Endodermal cell (in vitro differentiated cells): ENCODE measurements at regions not wholly inside any gene's neighbourhood (a gene's known extent, or its start where the extent isn't known, plus 50 kb on each side); places are given as distances from the start of the nearest gene placed in this dataset.

Source experiments
- DNase-seq: peaks from one replicate; pipeline ENCODE4 v3.0.0-alpha.2; 2017
- H3K27ac ChIP-seq: 2 replicates; pipeline ENCODE4 v1.5.1; 2013; ENCODE audit warnings: mild to moderate bottlenecking, low read depth, low read length, moderate library complexity
- H3K27me3 ChIP-seq: 2 replicates; pipeline ENCODE4 v1.6.1; 2013; ENCODE audit warnings: mild to moderate bottlenecking, low read length, moderate library complexity; ENCODE audit not compliant: insufficient read depth, control insufficient read depth, poor library complexity, severe bottlenecking
- H3K36me3 ChIP-seq: 2 replicates; pipeline ENCODE4 v1.7.0; 2013; ENCODE audit warnings: mild to moderate bottlenecking, low read length, moderate library complexity; ENCODE audit not compliant: control insufficient read depth, insufficient read depth
- H3K4me1 ChIP-seq: one replicate; pipeline ENCODE4 v1.7.0; 2013; ENCODE audit warnings: low read length; ENCODE audit not compliant: control insufficient read depth, insufficient read depth
- H3K4me3 ChIP-seq: 2 replicates; pipeline ENCODE4 v1.5.1; 2013; ENCODE audit warnings: mild to moderate bottlenecking, low read length, moderate library complexity
- H3K9ac ChIP-seq: 2 replicates; pipeline ENCODE4 v1.6.1; 2013; ENCODE audit warnings: mild to moderate bottlenecking, low read length, moderate library complexity; ENCODE audit not compliant: poor library complexity, severe bottlenecking; ENCODE audit errors: extremely low read depth
- H3K9me3 ChIP-seq: 2 replicates; pipeline ENCODE4 v1.6.1; 2013; ENCODE audit warnings: mild to moderate bottlenecking, low read length, moderate library complexity; ENCODE audit not compliant: control insufficient read depth
- H3K27ac Mint-ChIP-seq: 2 replicates; pipeline ENCODE4 v1.8.0; 2020; ENCODE audit warnings: mixed read lengths
- H3K27me3 Mint-ChIP-seq: 2 replicates; pipeline ENCODE4 v1.8.0; 2021; ENCODE audit warnings: mild to moderate bottlenecking, mixed read lengths; ENCODE audit not compliant: insufficient read depth
- H3K36me3 Mint-ChIP-seq: 2 replicates; pipeline ENCODE4 v1.8.0; 2020; ENCODE audit warnings: low read depth, mixed read lengths
- H3K4me1 Mint-ChIP-seq: 2 replicates; pipeline ENCODE4 v1.8.0; 2020; ENCODE audit warnings: mixed read lengths
- H3K4me3 Mint-ChIP-seq: 2 replicates; pipeline ENCODE4 v1.8.0; 2020; ENCODE audit warnings: mild to moderate bottlenecking, moderate library complexity, mixed read lengths
- H3K9me3 Mint-ChIP-seq: 2 replicates; pipeline ENCODE4 v1.8.0; 2020; ENCODE audit warnings: mild to moderate bottlenecking, mixed read lengths
- WGBS, 2 experiments: methylation state at CpG; one replicate each; pipeline versions ENCODE4 v1.1.5 to v1.1.7; 2013; ENCODE audit warnings: missing lambda C conversion rate in 2 of 2, mixed read lengths in 1 of 2; ENCODE audit not compliant: insufficient coverage in 1 of 2, insufficient read length in 1 of 2; 5-methylcytosine and 5-hydroxymethylcytosine counted together
- TF ChIP-seq, protein P1 (sequence below): fragments of 200-600 bp; sonication (generic); conservative IDR thresholded peaks from 2 replicates; pipeline ENCODE4 v1.5.0; 2021; ENCODE audit warnings: antibody characterized with exemption, mild to moderate bottlenecking

DNA sequence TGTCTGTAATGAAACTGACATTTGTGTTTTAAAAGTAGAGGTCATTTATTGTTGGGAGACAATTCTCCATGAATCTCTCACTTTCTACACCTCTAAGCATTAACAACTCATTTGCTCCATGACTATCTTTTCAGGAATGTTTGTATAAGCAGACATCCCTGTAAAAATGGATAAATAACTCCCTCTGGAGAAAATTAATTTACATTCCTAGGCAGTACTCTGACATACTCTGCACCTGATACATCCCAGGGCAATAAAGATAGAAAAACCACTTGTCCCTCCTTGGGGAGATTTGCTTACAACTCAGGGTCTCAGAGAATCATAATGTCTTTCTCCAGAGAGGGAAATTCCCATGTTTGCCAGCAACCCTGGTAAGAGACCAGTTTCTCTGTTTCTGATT is 1037.7 kb upstream of the SLC39A10 start:
- Histone ChIP-seq H3K27ac (no peak overlapping the region), H3K27me3 (no peaks in the 10 kb centered on the region), H3K4me1 (no peaks in the 10 kb centered on the region), H3K36me3 (no peaks in the 10 kb centered on the region), H3K9ac (no peak overlapping the region), H3K4me3 (no peak overlapping the region), H3K9me3 (no peaks in the 10 kb centered on the region)
- H3K27me3 Mint-ChIP-seq: no peaks in the 10 kb centered on the region
- no peaks in the 10 kb centered on the region for H3K36me3 Mint-ChIP-seq
- no peaks in the 10 kb centered on the region for H3K9me3 Mint-ChIP-seq
- H3K4me1 Mint-ChIP-seq: no peaks in the 10 kb centered on the region
- TF ChIP-seq, protein P1, sequence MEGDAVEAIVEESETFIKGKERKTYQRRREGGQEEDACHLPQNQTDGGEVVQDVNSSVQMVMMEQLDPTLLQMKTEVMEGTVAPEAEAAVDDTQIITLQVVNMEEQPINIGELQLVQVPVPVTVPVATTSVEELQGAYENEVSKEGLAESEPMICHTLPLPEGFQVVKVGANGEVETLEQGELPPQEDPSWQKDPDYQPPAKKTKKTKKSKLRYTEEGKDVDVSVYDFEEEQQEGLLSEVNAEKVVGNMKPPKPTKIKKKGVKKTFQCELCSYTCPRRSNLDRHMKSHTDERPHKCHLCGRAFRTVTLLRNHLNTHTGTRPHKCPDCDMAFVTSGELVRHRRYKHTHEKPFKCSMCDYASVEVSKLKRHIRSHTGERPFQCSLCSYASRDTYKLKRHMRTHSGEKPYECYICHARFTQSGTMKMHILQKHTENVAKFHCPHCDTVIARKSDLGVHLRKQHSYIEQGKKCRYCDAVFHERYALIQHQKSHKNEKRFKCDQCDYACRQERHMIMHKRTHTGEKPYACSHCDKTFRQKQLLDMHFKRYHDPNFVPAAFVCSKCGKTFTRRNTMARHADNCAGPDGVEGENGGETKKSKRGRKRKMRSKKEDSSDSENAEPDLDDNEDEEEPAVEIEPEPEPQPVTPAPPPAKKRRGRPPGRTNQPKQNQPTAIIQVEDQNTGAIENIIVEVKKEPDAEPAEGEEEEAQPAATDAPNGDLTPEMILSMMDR: no peak
- no peak for DNase-seq
- no peak overlapping the region for H3K4me3 Mint-ChIP-seq
- no peak overlapping the region for H3K27ac Mint-ChIP-seq

DNA sequence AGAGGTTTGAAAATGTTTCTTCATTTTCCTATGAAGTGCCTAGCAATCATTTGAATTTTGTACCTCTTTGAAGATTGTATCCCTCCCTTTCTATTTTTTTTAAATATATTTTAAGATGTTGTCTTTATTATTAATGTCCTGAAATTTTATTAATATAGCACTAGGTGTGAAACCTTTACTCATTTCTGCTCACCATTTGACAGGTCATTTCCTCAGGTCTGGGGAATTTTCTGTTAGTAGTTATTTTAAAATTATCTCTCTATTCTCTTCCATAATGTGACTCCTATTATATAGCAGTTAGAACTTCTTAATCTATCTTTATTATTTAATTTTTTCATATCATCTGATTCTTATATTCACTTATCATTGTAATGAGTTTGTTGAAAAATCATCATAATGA is 1038.6 kb upstream of the SLC39A10 start:
- Histone ChIP-seq H3K27me3 (no peaks in the 10 kb centered on the region), H3K27ac (no peak overlapping the region), H3K9me3 (no peaks in the 10 kb centered on the region), H3K4me3 (no peak overlapping the region), H3K36me3 (no peaks in the 10 kb centered on the region), H3K9ac (no peak overlapping the region), H3K4me1 (no peaks in the 10 kb centered on the region)
- Mint-ChIP-seq H3K4me3 (no peak overlapping the region), H3K36me3 (peaks cover 1% of the 10 kb centered on the region), H3K4me1 (no peaks in the 10 kb centered on the region), H3K27ac (no peak overlapping the region), H3K27me3 (no peaks in the 10 kb centered on the region), H3K9me3 (peaks cover 5% of the 10 kb centered on the region)
- no peak for DNase-seq
- TF ChIP-seq, protein P1: no peak

DNA sequence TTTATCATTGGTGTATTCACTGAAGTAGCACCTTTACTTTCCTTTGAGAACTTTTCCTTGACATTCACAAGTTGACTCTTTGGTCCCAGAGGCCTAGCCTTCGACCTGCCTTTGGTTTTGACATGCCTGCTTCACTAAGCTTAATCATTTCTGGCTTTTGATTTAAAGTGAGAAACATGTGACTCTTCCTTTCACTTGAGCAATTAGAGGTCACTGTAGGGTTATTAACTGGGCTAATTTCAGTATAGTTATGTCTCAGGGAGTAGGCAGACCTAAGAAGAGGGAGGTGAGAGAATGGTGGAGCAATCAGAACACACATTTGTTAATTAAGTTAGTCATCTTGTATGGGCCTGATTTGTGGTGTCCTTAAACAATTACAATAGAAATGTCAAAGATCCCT is 1040.7 kb upstream of the SLC39A10 start:
- Mint-ChIP-seq H3K4me3 (no peak overlapping the region), H3K27me3 (no peaks in the 10 kb centered on the region), H3K36me3 (peaks cover 7% of the 10 kb centered on the region), H3K27ac (no peak overlapping the region), H3K4me1 (no peaks in the 10 kb centered on the region), H3K9me3 (peaks cover 23% of the 10 kb centered on the region)
- H3K9ac ChIP-seq: no peak overlapping the region
- H3K9me3 ChIP-seq: peaks cover 12% of the 10 kb centered on the region
- no peaks in the 10 kb centered on the region for H3K4me1 ChIP-seq
- H3K4me3 ChIP-seq: no peak overlapping the region
- TF ChIP-seq, protein P1: no peak
- no peak overlapping the region for H3K27ac ChIP-seq
- no peaks in the 10 kb centered on the region for H3K36me3 ChIP-seq
- H3K27me3 ChIP-seq: no peaks in the 10 kb centered on the region
- DNase-seq: no peak
- 75 to 84% methylated on average over 1 of the region's 1 CpG for WGBS, 2 experiments
